Smooth muscle cell (in vitro differentiated cells): ENCODE measurements at regions not wholly inside any gene's neighbourhood (a gene's known extent, or its start where the extent isn't known, plus 50 kb on each side); places are given as distances from the start of the nearest gene placed in this dataset.

ENCODE experiments used
- DNase-seq: peaks from one replicate; lab custom pipeline; 2025; ENCODE audit not compliant: unreplicated experiment; lab: John Stamatoyannopoulos, UW
- H2AFZ ChIP-seq: fragments of 200-600 bp; sonication (generic); 2 replicates; pipeline ENCODE4 v1.6.0; 2016; ENCODE audit warnings: antibody characterized with exemption, low read depth, mild to moderate bottlenecking
- H3F3A ChIP-seq: fragments of 200-600 bp; sonication (generic); 2 replicates; pipeline ENCODE4 v1.6.0; 2017; ENCODE audit warnings: antibody characterized with exemption, low read depth
- H3K27ac ChIP-seq: fragments of 200-600 bp; sonication (generic); 2 replicates; pipeline ENCODE4 v1.5.1; 2016; ENCODE audit warnings: low read depth, mild to moderate bottlenecking
- H3K27me3 ChIP-seq: fragments of 200-600 bp; sonication (generic); 2 replicates; pipeline ENCODE4 v1.6.1; 2016; ENCODE audit warnings: low read depth, mild to moderate bottlenecking
- H3K36me3 ChIP-seq: fragments of 200-600 bp; sonication (generic); 2 replicates; pipeline ENCODE4 v1.5.1; 2016; ENCODE audit warnings: low read depth
- H3K4me1 ChIP-seq: fragments of 200-600 bp; sonication (generic); 2 replicates; pipeline ENCODE4 v1.5.1; 2016; ENCODE audit warnings: low read depth
- H3K4me2 ChIP-seq: fragments of 200-600 bp; sonication (generic); 2 replicates; pipeline ENCODE4 v1.6.0; 2016; ENCODE audit warnings: mild to moderate bottlenecking
- H3K4me3 ChIP-seq: fragments of 200-600 bp; sonication (generic); 2 replicates; pipeline ENCODE4 v1.5.1; 2016; ENCODE audit warnings: mild to moderate bottlenecking
- H3K79me2 ChIP-seq: fragments of 200-600 bp; sonication (generic); 2 replicates; pipeline ENCODE4 v1.6.0; 2016; ENCODE audit warnings: low read depth, mild to moderate bottlenecking
- H3K9ac ChIP-seq: fragments of 200-600 bp; sonication (generic); 2 replicates; pipeline ENCODE4 v1.6.0; 2016; ENCODE audit warnings: low read depth
- H3K9me3 ChIP-seq: fragments of 200-600 bp; sonication (generic); replicated peaks from 2 replicates; pipeline ENCODE4 v1.5.1; 2016; ENCODE audit warnings: low read depth
- H4K20me1 ChIP-seq: fragments of 200-600 bp; sonication (generic); 2 replicates; pipeline ENCODE4 v1.6.0; 2016; ENCODE audit warnings: low read depth
- WGBS: methylation state at CpG from one replicate; pipeline ENCODE4 v1.1.7; 2016; ENCODE audit warnings: low lambda C conversion rate; 5-methylcytosine and 5-hydroxymethylcytosine counted together
- TF ChIP-seq, protein P1 (sequence below): fragments of 200-600 bp; sonication (generic); IDR thresholded peaks from 2 replicates; pipeline ENCODE4 v1.5.1; 2017; ENCODE audit warnings: borderline replicate concordance, mild to moderate bottlenecking, antibody characterized with exemption; ENCODE audit not compliant: insufficient read depth, poor library complexity, severe bottlenecking

- no peak for DNase-seq
- Histone ChIP-seq H4K20me1 (no peaks in the 10 kb centered on the region), H3K9me3 (no peaks in the 10 kb centered on the region), H3K27me3 (no peaks in the 10 kb centered on the region), H3K4me3 (no peak overlapping the region), H3F3A (no peaks in the 10 kb centered on the region), H3K36me3 (no peaks in the 10 kb centered on the region), H3K79me2 (no peaks in the 10 kb centered on the region), H3K4me2 (no peak overlapping the region), H3K9ac (no peak overlapping the region), H3K4me1 (no peaks in the 10 kb centered on the region), H3K27ac (no peak overlapping the region), H2AFZ (no peak overlapping the region)
- TF ChIP-seq, protein P1, sequence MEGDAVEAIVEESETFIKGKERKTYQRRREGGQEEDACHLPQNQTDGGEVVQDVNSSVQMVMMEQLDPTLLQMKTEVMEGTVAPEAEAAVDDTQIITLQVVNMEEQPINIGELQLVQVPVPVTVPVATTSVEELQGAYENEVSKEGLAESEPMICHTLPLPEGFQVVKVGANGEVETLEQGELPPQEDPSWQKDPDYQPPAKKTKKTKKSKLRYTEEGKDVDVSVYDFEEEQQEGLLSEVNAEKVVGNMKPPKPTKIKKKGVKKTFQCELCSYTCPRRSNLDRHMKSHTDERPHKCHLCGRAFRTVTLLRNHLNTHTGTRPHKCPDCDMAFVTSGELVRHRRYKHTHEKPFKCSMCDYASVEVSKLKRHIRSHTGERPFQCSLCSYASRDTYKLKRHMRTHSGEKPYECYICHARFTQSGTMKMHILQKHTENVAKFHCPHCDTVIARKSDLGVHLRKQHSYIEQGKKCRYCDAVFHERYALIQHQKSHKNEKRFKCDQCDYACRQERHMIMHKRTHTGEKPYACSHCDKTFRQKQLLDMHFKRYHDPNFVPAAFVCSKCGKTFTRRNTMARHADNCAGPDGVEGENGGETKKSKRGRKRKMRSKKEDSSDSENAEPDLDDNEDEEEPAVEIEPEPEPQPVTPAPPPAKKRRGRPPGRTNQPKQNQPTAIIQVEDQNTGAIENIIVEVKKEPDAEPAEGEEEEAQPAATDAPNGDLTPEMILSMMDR, result no peak
- WGBS, result 83% methylated on average over 3 of the region's 3 CpGs
Observed at GRCh38 chr13:50733392-50733791, 110.1 kb downstream of the DLEU7 start.

- Histone ChIP-seq H3K79me2 (no peaks in the 10 kb centered on the region), H3K27ac (no peak overlapping the region), H3K4me1 (no peaks in the 10 kb centered on the region), H3K4me3 (no peak overlapping the region), H3K4me2 (no peak overlapping the region), H3K27me3 (no peaks in the 10 kb centered on the region), H3K9me3 (no peaks in the 10 kb centered on the region), H3K36me3 (no peaks in the 10 kb centered on the region), H4K20me1 (no peaks in the 10 kb centered on the region), H3K9ac (no peak overlapping the region), H2AFZ (no peak overlapping the region), H3F3A (no peaks in the 10 kb centered on the region)
- TF ChIP-seq, protein P1, result no peak
- no peak for DNase-seq
Observed at GRCh38 chr13:50735071-50735470, 108.4 kb downstream of the DLEU7 start.

DNA sequence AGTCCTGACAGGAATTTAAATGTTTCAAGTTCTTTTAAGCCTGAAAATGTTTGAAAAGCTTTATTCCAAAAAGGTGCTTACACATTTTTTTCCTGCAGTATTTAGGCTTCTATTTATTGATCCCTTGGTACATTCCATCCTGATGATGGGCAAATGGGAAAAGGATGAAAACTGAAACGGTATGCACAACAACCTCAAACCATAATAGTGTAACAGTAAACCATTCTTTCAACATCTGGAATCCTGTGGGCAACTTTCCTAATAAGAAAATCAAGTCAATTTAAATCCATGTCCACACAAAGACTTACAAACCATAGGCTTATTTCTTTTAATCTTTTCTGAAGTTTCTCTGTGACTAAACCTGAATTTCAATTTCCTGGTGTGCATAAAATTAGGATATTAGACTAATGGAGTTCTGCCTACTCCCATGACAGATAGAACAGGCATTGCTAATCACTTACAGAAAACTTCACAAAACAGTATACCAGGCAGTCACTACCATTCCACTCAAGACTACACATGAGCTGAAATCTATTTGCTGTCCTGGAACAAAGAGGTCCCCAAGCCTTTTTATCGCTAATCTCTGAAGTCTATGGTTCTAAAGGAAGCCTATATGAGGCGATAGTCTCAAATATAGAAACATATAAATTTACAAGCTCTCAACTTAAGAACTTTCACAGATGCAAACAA lies 103.3 kb downstream of the DLEU7 start:
- H3K9ac ChIP-seq, result no peak overlapping the region
- no peak overlapping the region for H3K4me2 ChIP-seq
- H4K20me1 ChIP-seq, result no peaks in the 10 kb centered on the region
- H3K79me2 ChIP-seq, result no peaks in the 10 kb centered on the region
- H2AFZ ChIP-seq, result no peak overlapping the region
- H3K9me3 ChIP-seq, result no peaks in the 10 kb centered on the region
- 69% methylated on average over 3 of the region's 3 CpGs for WGBS
- H3K27me3 ChIP-seq, result no peaks in the 10 kb centered on the region
- H3K36me3 ChIP-seq, result no peaks in the 10 kb centered on the region
- no peaks in the 10 kb centered on the region for H3K4me1 ChIP-seq
- DNase-seq, result no peak
- H3K27ac ChIP-seq, result no peak overlapping the region
- no peaks in the 10 kb centered on the region for H3F3A ChIP-seq
- TF ChIP-seq, protein P1, result no peak
- H3K4me3 ChIP-seq, result no peak overlapping the region

DNA sequence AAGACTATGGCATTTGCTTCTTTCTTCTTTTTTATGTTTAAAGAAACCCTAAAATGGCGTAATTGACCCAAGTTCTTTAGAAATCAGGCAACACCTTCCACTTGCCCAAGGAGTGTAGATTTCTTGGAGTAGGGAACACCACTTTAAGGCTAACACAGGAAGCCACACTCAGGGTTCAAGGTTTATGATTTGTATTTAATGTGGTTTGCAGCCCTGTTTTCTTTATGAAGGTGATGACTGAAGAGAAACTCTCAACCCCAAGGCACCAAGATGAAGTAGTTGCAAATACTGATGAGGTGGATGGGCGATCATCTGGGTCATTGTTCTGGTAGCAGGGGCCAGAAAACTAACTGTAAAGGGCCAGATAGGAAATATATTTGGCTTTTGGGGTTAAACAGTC lies 101.1 kb downstream of the DLEU7 start:
- no peaks in the 10 kb centered on the region for H4K20me1 ChIP-seq
- no peak overlapping the region for H3K4me3 ChIP-seq
- no peaks in the 10 kb centered on the region for H3K4me1 ChIP-seq
- DNase-seq, result no peak
- 93% methylated on average over 2 of the region's 2 CpGs for WGBS
- H3K79me2 ChIP-seq, result no peaks in the 10 kb centered on the region
- TF ChIP-seq, protein P1, result no peak
- no peak overlapping the region for H3K4me2 ChIP-seq
- no peaks in the 10 kb centered on the region for H3K27me3 ChIP-seq
- H3K9me3 ChIP-seq, result no peaks in the 10 kb centered on the region
- H3K9ac ChIP-seq, result no peak overlapping the region
- no peaks in the 10 kb centered on the region for H3F3A ChIP-seq
- H3K27ac ChIP-seq, result no peak overlapping the region
- no peaks in the 10 kb centered on the region for H3K36me3 ChIP-seq
- H2AFZ ChIP-seq, result no peak overlapping the region
